Spleen (tissue), 7 donors: ENCODE measurements at regions not wholly inside any gene's neighbourhood (a gene's known extent, or its start where the extent isn't known, plus 50 kb on each side); places are given as distances from the start of the nearest gene placed in this dataset.

Source experiments
- POLR2A ChIP-seq, 3 donors: fragments of 450-650 bp; IDR thresholded peaks; one replicate each; pipeline ENCODE4 v1.5.1; 2017; ENCODE audit warnings: antibody characterized with exemption in 3 of 3, mild to moderate bottlenecking in 1 of 3
- POLR2AphosphoS5 ChIP-seq, 3 donors: sonication (generic); formaldehyde crosslinking; IDR thresholded peaks; one replicate each; pipeline ENCODE4 v1.5.1; 2017; ENCODE audit warnings: antibody characterized with exemption in 3 of 3
- TF ChIP-seq, protein P1 (sequence below), 11 experiments: fragments of 200-600 bp in 7 of 11; fragments of 450-650 bp in 4 of 11; sonication (generic) in 4 of 11; IDR thresholded peaks in 8 of 11; conservative IDR thresholded peaks in 3 of 11; 1 replicate in 7 of 11; 2 replicates in 4 of 11; pipeline versions ENCODE4 v1.4.0 to v1.8.0; 2016 to 2021; ENCODE audit warnings: antibody characterized with exemption in 11 of 11, inconsistent platforms in 4 of 11, mild to moderate bottlenecking in 1 of 11
- donor health status: DM: no; HTN: no; CAD: no; lungs with moderate emphysema.
- donor health status: DM: no; HTN: no; CAD: no.
- donor health status: DM: no; HTN: no; CAD: no.

GRCh38 chr16:76210157-76210556 is 67.0 kb upstream of the CNTNAP4 start:
- TF ChIP-seq, protein P1, sequence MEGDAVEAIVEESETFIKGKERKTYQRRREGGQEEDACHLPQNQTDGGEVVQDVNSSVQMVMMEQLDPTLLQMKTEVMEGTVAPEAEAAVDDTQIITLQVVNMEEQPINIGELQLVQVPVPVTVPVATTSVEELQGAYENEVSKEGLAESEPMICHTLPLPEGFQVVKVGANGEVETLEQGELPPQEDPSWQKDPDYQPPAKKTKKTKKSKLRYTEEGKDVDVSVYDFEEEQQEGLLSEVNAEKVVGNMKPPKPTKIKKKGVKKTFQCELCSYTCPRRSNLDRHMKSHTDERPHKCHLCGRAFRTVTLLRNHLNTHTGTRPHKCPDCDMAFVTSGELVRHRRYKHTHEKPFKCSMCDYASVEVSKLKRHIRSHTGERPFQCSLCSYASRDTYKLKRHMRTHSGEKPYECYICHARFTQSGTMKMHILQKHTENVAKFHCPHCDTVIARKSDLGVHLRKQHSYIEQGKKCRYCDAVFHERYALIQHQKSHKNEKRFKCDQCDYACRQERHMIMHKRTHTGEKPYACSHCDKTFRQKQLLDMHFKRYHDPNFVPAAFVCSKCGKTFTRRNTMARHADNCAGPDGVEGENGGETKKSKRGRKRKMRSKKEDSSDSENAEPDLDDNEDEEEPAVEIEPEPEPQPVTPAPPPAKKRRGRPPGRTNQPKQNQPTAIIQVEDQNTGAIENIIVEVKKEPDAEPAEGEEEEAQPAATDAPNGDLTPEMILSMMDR (IDR thresholded peaks at IDR 0.05 in 8 of 11, conservative IDR thresholded peaks at IDR 0.05 in 3 of 11) = no peak
- TF ChIP-seq POLR2AphosphoS5 (IDR thresholded peaks at IDR 0.05) (no peak), POLR2A (IDR thresholded peaks at IDR 0.05) (no peak)
